Astrocyte (in vitro differentiated cells and primary cell): ENCODE measurements at regions not wholly inside any gene's neighbourhood (a gene's known extent, or its start where the extent isn't known, plus 50 kb on each side); places are given as distances from the start of the nearest gene placed in this dataset.

ENCODE experiments used
- EZH2 ChIP-seq: IDR thresholded peaks from 2 replicates; pipeline ENCODE4 v1.6.1; 2012; ENCODE audit warnings: mild to moderate bottlenecking, low read length, inconsistent platforms; ENCODE audit not compliant: insufficient read depth
- TF ChIP-seq, protein P1 (sequence below): IDR thresholded peaks from 2 replicates; pipeline ENCODE4 v1.5.1; 2011; ENCODE audit warnings: low read depth, mild to moderate bottlenecking, inconsistent platforms, low read length, moderate library complexity; ENCODE audit not compliant: insufficient read depth

DNA sequence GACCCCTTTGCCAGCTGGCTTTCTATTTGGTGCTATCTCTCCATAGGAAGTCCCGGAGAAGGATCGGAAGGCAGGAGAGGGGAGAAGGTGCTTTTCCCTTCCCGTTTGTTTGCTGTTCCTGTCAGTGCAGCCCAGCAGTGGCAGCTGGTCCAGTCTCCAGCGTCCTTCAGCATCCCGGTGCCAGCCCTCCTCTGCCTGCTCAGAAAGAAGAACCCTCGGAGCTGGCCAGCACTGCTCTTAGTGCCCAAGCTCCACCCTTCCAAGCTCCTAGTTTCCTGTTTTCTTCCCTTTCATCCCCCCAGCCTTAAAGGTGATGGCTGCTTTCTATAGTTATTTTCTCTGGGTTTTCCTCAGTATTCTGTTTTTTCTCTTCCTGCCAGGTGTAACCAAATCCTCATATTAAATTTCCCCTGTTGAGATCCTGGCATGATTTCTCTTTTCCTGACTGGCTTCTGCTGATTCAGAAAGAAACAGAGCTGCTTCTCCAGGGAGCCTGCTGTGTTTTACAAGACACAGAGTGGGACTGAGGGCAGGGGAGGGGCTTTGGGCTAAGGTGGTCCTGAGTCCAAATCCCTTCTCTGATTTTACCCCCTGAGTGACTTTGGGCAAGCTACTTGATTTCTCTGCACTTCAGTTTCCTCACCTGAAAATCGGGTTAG, 186.8 kb downstream of the COPRS start:
- TF ChIP-seq, protein P1, sequence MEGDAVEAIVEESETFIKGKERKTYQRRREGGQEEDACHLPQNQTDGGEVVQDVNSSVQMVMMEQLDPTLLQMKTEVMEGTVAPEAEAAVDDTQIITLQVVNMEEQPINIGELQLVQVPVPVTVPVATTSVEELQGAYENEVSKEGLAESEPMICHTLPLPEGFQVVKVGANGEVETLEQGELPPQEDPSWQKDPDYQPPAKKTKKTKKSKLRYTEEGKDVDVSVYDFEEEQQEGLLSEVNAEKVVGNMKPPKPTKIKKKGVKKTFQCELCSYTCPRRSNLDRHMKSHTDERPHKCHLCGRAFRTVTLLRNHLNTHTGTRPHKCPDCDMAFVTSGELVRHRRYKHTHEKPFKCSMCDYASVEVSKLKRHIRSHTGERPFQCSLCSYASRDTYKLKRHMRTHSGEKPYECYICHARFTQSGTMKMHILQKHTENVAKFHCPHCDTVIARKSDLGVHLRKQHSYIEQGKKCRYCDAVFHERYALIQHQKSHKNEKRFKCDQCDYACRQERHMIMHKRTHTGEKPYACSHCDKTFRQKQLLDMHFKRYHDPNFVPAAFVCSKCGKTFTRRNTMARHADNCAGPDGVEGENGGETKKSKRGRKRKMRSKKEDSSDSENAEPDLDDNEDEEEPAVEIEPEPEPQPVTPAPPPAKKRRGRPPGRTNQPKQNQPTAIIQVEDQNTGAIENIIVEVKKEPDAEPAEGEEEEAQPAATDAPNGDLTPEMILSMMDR: no peak
- no peak for TF ChIP-seq EZH2
